Body of pancreas (tissue), 4 donors: ENCODE measurements at regions not wholly inside any gene's neighbourhood (a gene's known extent, or its start where the extent isn't known, plus 50 kb on each side); places are given as distances from the start of the nearest gene placed in this dataset.

Source experiments
- ATAC-seq: fragments of 150-250 bp; one replicate; pipeline ENCODE4 v1.9.1; 2016
- DNase-seq, 4 donors: peaks; one replicate each; pipeline ENCODE4 v3.0.0-alpha.2; 2019
- H3K27ac ChIP-seq, 4 donors: fragments of 200-600 bp; sonication (generic); 1 replicate in 3 of 4; 2 replicates in 1 of 4; pipeline versions ENCODE4 v1.5.1 to v1.6.1; 2016 to 2019; ENCODE audit warnings: mild to moderate bottlenecking in 1 of 4, mixed read lengths in 1 of 4, moderate library complexity in 1 of 4
- H3K27me3 ChIP-seq, 2 donors: fragments of 200-600 bp; sonication (generic); one replicate each; pipeline ENCODE4 v1.6.0; 2016; ENCODE audit warnings: mild to moderate bottlenecking in 1 of 2
- H3K36me3 ChIP-seq, 2 donors: fragments of 200-600 bp; sonication (generic); replicated peaks in 1 of 2; 2 replicates each; pipeline ENCODE4 v1.5.1; 2016; ENCODE audit warnings: low read depth in 2 of 2; ENCODE audit not compliant: insufficient read depth in 1 of 2
- H3K4me1 ChIP-seq: fragments of 200-600 bp; sonication (generic); one replicate; pipeline ENCODE4 v1.6.0; 2016
- H3K4me3 ChIP-seq, 2 donors: fragments of 200-600 bp; sonication (generic); 1 replicate in 1 of 2; 2 replicates in 1 of 2; pipeline ENCODE4 v1.5.1; 2016 to 2019
- H3K9me3 ChIP-seq, 3 donors: fragments of 200-600 bp; sonication (generic); 1 replicate in 2 of 3; 2 replicates in 1 of 3; pipeline ENCODE4 v1.5.1; 2016
- POLR2A ChIP-seq, 3 donors: fragments of 450-650 bp; IDR thresholded peaks; one replicate each; pipeline ENCODE4 v1.6.1; 2016; ENCODE audit warnings: antibody characterized with exemption in 3 of 3, mild to moderate bottlenecking in 2 of 3
- WGBS, 2 donors: methylation state at CpG; one replicate each; pipeline ENCODE4 v1.1.5; 2017; 5-methylcytosine and 5-hydroxymethylcytosine counted together
- intact Hi-C: fragments of 100-400 bp; cut with DNase I; formaldehyde crosslinking; loops from one replicate; pipeline ENCODE4 v1.15.1; 2023
- TF ChIP-seq, protein P1 (sequence below), 7 experiments: fragments of 450-650 bp in 4 of 7; fragments of 200-600 bp in 3 of 7; sonication (generic) in 3 of 7; IDR thresholded peaks; one replicate each; pipeline ENCODE4 v1.5.1; 2016 to 2019; ENCODE audit warnings: antibody characterized with exemption in 7 of 7

GRCh38 chr2:235300368-235301201 is 193.3 kb upstream of the AGAP1 start:
- H3K27me3 ChIP-seq, result no peaks in the 10 kb centered on the region
- H3K4me3 ChIP-seq, result no peak overlapping the region
- 65 to 67% methylated on average over 15 to 16 of the region's 16 CpGs for WGBS, 2 donors
- TF ChIP-seq POLR2A (IDR thresholded peaks at IDR 0.05), result no peak
- TF ChIP-seq, protein P1, sequence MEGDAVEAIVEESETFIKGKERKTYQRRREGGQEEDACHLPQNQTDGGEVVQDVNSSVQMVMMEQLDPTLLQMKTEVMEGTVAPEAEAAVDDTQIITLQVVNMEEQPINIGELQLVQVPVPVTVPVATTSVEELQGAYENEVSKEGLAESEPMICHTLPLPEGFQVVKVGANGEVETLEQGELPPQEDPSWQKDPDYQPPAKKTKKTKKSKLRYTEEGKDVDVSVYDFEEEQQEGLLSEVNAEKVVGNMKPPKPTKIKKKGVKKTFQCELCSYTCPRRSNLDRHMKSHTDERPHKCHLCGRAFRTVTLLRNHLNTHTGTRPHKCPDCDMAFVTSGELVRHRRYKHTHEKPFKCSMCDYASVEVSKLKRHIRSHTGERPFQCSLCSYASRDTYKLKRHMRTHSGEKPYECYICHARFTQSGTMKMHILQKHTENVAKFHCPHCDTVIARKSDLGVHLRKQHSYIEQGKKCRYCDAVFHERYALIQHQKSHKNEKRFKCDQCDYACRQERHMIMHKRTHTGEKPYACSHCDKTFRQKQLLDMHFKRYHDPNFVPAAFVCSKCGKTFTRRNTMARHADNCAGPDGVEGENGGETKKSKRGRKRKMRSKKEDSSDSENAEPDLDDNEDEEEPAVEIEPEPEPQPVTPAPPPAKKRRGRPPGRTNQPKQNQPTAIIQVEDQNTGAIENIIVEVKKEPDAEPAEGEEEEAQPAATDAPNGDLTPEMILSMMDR (IDR thresholded peaks at IDR 0.05), result no peak
- no peaks in the 10 kb centered on the region for H3K36me3 ChIP-seq
- no peak overlapping the region for H3K27ac ChIP-seq
- H3K4me1 ChIP-seq, result no peaks in the 10 kb centered on the region
- DNase-seq (peak; percentile 15 to 53 (median 35)), ATAC-seq (no peak)
- H3K9me3 ChIP-seq, result no peaks in the 10 kb centered on the region
- intact Hi-C loops, result no loop called here

DNA sequence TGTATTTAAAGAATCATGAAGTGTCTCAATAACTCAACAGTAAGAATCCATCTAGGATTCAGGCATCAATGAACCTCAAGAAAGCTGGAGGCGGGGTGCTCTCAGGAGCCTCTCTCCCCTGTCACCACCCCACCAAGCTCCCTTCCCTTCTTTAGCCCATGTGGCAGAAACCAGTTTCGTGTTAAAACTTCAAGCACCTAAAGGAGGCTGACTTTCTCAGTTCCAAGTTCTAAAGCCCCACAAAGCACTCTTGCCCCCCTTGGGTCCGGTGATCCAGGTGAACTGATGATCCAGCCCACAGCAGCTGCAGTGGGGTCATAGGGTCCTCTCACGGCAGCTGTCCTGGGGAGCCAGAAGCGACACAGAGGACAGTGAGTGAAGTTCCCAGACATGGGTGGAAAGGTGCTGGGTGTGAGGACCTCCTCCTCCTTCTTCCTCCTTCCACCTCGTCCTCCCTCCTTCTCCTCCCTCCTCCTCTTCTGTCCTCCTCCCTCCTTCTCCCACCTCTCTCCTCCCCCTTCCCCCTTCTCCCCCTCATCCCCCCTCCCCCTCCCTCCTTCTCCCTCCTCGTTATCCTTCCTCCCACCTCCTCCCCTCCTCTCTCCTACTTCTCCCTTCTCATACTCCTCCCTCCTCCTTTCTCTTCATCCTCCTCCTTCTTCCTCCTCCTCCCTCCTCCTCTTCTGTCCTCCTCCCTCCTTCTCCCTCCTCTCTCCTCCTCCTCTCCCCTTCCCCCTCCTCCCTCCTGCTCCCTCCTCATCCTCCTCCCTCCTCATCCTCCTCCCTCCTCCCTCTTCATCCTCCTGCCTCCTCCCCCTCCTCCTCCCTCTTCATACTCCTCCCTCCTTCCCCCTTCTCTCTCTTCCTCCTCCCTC is 192.4 kb upstream of the AGAP1 start:
- H3K36me3 ChIP-seq, result no peaks in the 10 kb centered on the region
- no peaks in the 10 kb centered on the region for H3K9me3 ChIP-seq
- no peak overlapping the region for H3K27ac ChIP-seq
- whole genome bisulfite sequencing, 2 donors, result 67 to 68% methylated on average over 7 of the region's 7 CpGs
- H3K27me3 ChIP-seq, result no peaks in the 10 kb centered on the region
- intact Hi-C loops, result no loop called here
- H3K4me3 ChIP-seq, result no peak overlapping the region
- H3K4me1 ChIP-seq, result no peaks in the 10 kb centered on the region
- TF ChIP-seq POLR2A (IDR thresholded peaks at IDR 0.05), result no peak
- DNase-seq (no peak), ATAC-seq (no peak)

DNA sequence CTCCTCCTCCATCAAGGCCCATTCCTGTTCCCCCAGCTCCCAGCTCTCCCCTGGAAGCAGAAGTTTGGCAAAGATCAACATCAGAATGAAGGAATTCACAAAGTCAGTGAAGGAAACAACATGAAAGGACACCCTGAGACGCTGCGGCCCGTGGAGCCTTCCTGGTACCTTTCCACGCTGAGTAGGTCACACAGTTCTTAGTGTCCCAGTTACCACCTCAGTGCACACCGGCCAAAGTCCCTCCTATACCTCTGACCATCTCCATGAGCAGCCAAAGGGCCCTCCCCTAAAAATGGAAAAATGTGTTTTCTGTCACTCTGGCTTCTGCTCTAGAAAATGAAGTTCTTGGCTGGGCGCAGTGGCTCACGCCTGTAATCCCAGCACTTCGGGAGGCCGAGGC is 191.6 kb upstream of the AGAP1 start:
- DNase-seq (no peak), ATAC-seq (no peak)
- Histone ChIP-seq H3K36me3 (no peaks in the 10 kb centered on the region), H3K27me3 (no peaks in the 10 kb centered on the region), H3K9me3 (no peaks in the 10 kb centered on the region), H3K4me3 (no peak overlapping the region), H3K27ac (no peak overlapping the region), H3K4me1 (no peaks in the 10 kb centered on the region)
- intact Hi-C loops, result no loop called here
- 86 to 90% methylated on average over 9 of the region's 9 CpGs for WGBS, 2 donors
- TF ChIP-seq, protein P1 (IDR thresholded peaks at IDR 0.05), result no peak
- TF ChIP-seq POLR2A (IDR thresholded peaks at IDR 0.05), result no peak

DNA sequence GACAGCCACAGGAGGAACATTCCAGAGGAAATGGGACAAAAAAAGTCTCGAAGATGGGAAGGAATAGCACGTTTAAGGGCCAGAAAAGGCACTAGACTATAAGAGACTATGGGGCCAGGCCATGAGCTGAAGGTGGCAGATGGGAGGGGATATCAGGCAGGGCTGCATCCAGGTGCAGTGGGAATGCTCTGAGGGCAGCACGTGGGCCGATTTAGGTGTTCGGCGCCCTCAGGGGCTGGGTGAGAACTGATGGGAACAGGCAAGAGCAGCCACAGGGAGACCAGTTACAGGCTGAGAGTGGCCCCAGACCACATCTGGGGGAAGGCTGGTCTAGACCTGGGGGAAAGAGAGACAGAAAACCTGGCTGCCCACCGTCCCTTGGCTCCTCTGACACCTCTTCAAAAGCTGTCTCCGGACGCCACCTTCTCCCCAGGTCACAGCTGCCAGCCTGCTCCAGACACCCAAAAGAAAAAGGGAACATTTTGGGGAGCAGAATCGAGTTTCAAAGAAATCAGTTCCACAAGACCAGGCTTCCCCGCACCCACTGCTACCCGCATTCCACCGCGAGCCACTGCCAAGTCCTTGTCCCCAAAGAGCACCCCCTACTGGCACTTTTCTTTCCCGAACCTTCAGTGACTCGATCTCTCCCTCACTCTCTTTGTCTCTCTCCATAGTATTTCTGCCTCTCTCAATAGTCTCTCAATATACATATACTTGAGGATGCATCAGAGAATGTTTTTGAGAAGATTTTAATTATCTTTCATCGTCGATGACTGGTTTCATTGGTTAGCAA is 190.1 kb upstream of the AGAP1 start:
- ATAC-seq, result no peak
- no peak overlapping the region for H3K4me3 ChIP-seq
- intact Hi-C loops, result no loop called here
- H3K27me3 ChIP-seq, result no peaks in the 10 kb centered on the region
- no peak overlapping the region for H3K27ac ChIP-seq
- H3K9me3 ChIP-seq, result no peaks in the 10 kb centered on the region
- H3K36me3 ChIP-seq, result no peaks in the 10 kb centered on the region
- no peak for DNase-seq
- TF ChIP-seq POLR2A (IDR thresholded peaks at IDR 0.05), result no peak
- TF ChIP-seq, protein P1 (IDR thresholded peaks at IDR 0.05), result no peak
- no peaks in the 10 kb centered on the region for H3K4me1 ChIP-seq
- WGBS, 2 donors, result 70 to 72% methylated on average over 18 of the region's 18 CpGs

GRCh38 chr2:235305678-235306077 is 188.2 kb upstream of the AGAP1 start:
- no peaks in the 10 kb centered on the region for H3K36me3 ChIP-seq
- H3K9me3 ChIP-seq, result no peaks in the 10 kb centered on the region
- TF ChIP-seq POLR2A (IDR thresholded peaks at IDR 0.05), result no peak
- TF ChIP-seq, protein P1 (IDR thresholded peaks at IDR 0.05), result no peak
- H3K27ac ChIP-seq, result no peak overlapping the region
- intact Hi-C loops, result no loop called here
- no peaks in the 10 kb centered on the region for H3K4me1 ChIP-seq
- no peak for DNase-seq
- WGBS, 2 donors, result 73 to 78% methylated on average over 5 to 6 of the region's 6 CpGs
- no peak overlapping the region for H3K4me3 ChIP-seq
- H3K27me3 ChIP-seq, result no peaks in the 10 kb centered on the region
- ATAC-seq, result no peak
